Femur (tissue), 1 donor: ENCODE measurements at regions not wholly inside any gene's neighbourhood (a gene's known extent, or its start where the extent isn't known, plus 50 kb on each side); places are given as distances from the start of the nearest gene placed in this dataset.

ENCODE experiments used
- DNase-seq: peaks from one replicate; pipeline ENCODE4 v3.0.0-alpha.2; 2017

DNA sequence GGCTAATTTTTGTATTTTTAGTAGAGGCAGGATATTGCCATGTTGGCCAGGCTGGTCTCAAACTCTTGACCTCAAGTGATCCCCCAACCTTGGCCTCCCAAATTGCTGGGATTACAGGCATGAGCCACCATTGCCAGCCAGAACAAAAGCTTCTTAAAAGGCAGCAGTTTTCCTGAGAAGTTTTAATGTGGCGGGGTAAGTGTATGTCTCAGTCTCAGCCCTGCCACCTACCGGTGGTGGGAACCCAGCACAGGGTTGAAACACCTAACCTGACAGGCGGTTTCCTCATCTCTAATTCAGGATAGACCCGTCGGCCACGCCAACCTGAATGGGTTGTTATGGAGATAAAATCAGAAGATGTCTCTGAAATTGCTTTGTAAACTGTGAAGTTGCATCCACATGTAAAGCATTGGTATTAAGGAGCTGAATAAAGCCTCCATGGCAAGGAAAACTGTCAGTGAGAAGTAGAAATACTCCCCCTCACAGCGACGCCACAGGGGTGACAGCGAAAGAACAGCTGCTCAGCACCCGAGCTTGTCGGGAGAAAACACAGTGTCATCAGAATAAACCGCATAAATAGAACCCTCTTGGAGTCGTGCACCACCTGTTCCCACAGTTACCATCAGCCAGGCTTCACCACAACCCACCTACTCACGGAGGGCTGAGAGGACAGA, 165.9 kb upstream of the NCAM1 start:
- DNase-seq, result no peak

DNA sequence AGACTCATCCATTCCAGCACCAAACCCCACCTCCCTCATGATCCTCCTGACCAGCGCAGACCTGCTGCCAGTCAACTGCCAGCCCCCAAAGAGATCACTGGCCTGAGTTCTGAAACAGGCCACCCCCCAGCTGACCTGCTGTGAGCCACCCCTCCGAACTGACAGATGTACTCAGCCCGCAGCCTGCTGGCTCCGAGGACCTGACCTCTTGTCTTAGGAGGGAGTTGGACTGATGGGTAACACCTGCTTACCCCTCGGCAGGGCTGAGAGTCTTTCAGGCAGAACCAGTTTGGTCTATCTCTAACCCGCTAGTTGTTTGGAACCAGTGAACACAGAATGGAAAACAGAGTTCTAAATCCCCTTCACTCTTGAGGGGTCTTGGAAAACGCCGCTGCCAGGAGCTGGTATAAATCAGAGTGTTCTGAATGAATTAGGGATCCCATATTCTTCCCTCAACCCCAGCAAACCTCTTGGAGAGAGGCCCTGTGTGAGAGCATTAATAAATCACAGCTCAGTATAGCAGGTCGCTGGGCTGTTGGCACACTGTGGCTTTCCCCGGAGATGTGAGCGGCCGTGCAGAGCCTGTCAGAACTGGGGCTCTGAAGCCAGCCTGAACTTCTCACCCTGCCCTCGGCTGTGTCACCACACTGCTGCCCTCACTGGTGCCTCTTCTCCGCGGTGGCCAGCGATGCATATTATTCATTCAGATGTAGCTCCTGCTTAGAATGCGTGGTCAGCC, 165.1 kb upstream of the NCAM1 start:
- peak; percentile 56 for DNase-seq

DNA sequence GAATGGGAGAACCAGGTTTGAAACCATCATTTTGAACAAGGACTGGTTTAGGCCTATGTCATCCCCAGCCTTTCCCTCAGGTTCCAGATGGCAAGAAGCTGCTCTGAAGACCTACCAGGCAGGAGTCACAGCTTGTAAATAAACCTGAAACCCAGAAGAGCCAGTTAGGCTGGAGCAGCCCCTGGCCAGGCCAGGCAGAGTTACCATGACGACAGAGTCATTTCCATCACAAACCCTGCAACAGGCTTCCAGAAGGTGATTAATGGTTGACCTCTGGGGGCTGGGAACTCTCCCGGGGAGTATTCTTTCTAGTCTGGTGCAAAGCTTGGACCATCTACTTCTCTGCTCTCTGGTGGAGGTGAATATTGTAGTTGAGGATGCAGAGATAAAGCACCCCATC, 164.1 kb upstream of the NCAM1 start:
- DNase-seq, result no peak

DNA sequence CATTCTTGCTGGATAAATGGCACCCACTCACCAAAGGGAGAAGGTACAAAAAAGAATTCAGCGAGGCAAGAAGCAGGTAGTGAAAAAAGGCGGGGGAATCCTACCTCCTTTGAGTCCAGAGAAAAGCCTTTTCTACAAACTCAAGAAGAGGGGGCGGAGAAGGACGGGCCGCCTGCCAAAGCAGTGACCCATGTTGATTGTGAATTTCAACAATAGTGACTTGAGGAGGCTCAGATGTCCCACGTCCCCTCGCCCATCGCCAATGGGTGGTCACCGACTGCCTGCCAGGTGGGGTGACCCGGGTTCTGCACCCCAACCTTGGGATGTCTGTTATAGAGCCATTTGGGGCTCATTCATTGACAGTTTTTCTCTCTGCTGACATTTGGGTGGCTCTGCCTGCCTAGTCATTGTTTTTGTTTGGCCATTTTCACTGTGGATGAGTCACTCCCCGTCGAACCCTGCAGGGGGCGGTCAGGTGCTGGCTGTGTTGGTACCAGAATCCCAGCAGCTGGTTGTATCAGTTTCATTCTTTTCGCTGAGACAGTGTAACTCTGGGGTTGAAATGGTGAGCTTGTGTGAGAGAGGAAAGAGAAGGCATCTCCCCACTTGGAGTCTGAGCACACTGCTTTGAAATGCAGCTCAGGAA, 163.4 kb upstream of the NCAM1 start:
- no peak for DNase-seq

DNA sequence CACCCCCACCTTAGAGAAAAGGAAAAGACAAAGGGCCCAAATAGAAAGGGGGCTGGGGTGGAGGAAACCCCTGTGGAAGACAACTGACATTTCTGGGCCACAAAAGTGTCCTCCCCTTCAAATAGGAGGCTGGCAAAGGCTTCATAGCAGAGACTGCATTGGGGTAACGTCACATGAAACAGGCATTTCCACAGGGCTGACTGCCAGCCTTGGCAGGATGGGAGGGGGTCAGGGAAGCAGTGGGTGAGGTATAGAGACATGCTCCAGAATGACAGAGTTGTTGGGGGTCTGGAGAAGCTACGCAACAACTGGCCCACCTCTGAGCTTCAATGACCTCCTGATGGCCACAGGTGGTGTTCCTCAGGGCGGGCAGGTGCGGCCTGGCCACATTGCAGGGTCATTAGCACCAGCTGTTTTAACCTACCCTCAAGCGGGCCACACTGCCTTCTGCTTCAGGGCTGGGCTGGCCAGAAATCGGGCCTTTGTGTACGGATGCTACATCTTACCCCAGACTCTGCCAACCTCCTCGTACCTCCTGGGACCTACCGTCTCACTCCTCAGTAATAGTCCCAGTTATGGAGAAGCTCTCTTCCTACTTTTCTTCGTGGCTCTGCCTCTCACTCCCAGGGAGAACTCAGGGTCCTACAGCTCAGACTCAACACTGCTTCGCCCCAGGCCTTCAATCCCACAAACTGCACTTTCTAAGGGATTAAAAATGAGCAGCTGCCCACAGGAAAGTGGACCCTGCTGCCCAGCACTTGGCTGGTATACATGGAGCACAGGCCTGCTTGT, 160.0 kb upstream of the NCAM1 start:
- peak; percentile 37 for DNase-seq

DNA sequence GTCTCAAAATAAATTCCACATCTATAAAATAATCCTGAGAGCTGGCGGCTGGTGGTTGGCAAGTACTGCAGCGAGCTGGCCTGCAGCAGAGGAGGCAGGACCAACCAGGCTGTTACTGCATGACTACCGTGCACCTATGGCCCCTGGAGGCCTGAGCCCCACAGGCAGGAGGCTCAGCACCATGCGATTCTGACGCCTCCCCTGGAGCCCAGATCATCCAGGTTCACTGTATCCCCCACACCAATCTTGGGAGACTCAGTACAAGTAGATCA, 159.5 kb upstream of the NCAM1 start:
- no peak for DNase-seq

DNA sequence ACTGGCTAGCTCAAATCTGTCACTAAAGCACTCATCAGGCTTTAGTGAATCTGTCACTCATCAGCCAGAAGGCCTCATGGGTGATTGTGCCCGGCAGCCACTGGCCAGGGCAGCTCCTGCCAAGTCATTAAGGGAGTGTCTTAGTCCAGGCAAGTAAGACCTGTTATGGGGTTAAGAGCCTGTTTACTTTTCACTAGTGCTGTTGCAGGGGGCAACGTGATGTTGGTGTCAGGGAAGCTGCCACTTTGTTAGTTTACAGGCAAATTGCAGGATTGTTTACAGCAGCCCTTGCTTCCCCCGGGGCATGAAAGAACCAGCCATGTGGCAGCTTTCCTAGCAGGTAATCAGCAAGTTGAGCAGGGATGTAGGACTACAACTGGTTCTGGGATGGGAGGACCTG, 155.6 kb upstream of the NCAM1 start:
- DNase-seq, result no peak

DNA sequence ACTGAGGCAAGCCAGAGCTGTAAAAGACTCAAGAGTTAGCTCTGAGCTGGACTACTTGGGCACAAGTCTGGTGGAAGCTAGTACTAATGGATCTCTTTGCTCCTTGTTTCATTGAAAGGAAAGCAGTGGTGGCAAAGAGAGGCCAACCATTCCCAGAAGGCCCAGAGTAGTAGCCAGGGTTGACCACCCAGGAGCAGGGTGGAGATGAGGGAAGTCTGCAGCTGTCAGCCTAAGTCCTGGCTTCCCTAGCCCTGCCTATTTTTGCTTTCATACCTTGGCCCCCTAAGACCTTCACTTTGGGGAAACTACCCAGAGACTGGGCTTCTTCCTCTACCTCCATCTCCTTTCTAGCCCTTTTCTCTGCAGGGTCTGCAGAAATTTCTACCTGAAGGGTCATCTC, 155.0 kb upstream of the NCAM1 start:
- DNase-seq, result no peak

DNA sequence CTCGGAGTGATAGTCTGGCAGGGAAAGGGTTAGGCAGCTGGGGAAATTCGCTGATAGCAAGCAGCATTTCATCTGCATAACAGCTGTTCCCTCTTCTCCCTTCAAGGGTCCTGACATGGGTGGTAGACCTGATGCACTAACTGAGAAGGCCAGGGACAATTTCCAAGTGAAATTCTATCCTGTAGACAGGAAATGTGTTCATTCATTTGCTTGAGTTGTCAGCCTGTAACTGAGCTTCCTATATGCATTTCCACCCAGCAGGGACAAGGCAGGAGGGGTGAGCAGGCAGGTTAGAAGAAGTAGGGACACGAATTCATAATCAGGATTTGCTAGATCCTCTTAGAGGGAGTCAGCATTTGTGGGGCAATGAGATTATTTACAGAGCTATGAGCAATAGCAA, 154.3 kb upstream of the NCAM1 start:
- no peak for DNase-seq

DNA sequence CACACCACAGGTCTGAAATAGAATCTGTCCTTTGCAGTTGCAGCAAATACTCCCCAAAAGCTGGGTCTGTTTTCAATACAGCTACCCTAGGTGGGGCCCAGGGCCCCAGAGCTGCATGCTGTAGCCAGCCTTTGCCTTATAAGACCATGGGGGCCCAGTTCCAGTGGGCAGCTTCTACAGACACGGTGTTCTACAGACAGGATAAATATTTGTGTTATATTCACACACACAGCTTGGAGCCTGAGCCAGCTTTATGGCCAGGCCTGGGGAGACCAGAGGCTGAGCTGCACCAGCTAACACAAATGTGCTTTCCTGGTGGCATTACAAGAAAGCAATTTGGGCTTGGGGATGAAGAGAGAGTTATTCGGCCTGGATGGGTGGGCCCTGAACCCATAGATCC, 151.8 kb upstream of the NCAM1 start:
- DNase-seq, result no peak

DNA sequence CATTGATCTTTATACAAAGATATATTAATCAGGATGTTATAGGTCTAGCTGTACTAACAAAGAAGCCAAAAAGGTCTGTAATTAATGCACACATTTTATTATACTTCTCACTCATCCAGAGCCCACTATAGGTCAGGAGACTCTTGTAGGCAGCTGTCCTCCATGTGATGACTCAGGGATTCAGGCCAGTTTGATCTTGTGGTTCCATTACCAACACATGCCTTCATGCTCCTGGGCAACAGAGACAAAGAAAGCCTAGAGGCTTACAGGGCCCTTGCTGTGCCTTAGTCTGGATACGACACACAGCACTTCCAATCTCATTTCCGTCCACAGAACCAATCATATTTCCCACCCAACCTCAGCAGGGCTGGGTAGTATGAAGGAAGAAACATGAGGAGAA, 150.3 kb upstream of the NCAM1 start:
- DNase-seq, result no peak

DNA sequence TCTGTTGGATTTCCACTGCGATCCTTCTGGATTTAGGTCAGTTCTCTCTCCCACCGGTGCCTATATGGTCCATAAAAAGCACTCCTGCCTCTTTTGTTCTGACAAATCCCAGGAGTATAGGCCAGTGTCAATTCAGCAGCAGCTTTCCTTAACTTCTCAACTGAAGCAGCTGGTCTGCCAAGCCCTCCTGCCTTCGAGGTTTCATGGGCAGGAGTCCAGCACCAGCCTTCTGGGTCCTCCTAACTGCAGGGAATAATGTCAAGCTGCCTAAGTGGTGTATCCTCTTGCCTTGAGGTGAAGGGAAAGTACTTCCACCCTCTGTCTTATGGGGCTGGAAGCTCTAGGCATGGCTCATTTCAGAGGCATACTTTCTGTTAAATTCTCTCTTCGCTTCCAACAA, 149.4 kb upstream of the NCAM1 start:
- DNase-seq, result no peak

DNA sequence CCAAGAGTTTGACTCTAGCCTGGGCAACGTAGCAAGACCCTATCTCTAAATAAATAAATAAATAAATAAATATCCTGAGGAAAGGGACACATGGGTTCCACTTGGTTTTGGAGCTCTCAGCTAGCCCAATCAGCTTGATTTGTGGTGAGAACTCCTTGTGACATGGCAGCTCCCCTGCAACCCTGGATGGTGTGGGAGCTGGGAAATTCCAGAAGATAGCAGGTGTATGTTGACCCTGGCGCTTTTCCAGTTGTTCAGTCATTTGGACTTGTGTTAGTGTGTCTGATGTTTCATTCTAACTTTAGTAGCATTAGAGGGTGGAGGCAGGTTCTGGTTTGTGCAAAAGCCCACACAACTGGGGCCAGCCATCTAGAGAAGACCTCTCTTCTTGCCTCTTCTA, 148.5 kb upstream of the NCAM1 start:
- DNase-seq, result no peak

DNA sequence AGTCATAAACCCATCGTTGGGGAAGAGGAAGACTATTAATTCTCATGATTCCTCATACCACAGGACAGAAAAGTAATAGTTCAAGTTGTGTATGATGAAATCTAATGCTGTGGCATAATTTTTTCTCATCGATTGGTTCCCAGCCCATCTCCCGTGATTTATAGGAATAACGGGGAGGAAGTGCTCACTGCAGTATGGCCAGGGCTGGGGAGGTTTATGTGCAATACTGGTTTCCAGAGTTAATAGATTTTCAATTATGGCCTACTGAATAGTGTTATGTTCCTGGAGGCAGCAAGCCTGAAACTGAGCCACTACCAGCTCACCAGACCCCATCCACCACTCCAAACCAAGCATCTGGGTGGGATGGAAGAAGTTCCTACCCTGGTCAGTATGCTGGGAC, 147.1 kb upstream of the NCAM1 start:
- no peak for DNase-seq

DNA sequence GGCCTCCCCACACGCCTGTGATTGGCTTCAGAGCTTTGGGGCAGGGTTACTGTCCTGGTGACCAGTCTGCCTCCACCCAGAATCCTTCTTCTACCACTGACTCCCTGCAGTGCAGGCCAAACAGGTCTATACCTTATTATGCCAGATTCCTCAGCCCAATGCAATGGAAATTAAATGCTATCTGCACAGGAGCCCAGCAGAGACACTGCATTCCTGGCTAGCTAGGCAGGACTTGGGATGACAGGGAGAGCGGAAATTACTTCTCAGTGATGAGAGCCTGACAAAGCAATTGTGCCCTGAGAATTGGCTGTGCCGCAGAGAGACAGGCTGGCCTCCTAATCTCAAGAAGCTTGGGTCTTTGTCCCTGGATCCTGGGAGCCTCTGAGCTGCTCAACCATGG, 143.8 kb upstream of the NCAM1 start:
- no peak for DNase-seq

DNA sequence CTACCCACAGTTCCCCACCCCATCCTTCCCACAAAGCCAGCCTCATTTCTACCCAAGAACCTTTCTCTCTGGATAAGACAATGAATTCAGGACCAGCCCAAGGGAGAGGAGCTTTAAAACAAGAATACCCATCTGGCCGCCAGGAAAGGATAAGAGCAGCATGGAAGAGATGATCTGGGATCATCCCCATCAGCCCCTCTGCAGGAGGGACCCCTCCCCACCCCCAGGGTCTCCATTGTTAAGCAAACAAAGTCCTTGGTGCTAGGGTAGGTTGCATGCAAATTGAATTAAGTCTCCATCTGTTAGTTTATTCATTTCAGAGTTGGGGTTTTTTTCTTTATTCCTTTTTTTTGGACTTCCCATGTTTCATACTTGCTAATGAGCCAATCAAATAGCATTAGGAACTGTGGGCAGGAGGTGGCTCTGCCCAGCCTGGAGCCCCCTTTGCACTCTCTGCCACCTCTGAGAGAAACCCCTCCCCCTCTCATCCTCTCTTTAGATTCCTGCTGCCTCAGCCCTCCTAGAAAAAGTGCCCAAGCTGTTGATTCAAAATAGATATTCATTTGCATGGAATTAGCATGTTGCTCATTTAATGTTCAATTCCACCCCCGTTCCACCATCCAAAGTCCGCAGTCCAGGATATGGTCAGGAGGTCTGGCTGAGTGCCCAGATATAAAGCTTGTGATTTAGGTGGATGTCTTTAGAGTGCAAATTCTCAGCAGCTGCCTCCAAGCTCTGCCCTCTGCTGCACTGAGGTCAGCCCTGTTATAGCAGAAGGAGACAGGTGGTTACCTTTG, 138.5 kb upstream of the NCAM1 start:
- no peak for DNase-seq

DNA sequence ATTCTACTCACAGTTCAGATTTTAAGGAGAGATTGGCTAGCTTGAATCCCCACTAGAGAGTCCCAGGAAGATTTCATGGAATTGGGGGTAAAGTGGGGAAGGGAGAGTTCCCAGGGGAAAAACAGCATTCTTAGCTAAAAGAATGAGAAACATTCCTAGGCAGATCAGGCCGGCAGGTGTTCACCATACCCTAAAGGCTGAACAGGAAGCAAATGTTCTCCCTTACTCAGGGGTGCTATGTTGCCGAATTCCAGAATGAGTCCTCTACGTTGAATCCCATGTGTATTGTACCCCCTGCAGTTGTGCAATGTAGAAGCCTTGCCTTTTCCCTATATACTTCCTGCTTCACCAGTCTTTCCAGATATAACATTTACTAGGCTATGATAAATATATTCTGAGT, 135.2 kb upstream of the NCAM1 start:
- no peak for DNase-seq

DNA sequence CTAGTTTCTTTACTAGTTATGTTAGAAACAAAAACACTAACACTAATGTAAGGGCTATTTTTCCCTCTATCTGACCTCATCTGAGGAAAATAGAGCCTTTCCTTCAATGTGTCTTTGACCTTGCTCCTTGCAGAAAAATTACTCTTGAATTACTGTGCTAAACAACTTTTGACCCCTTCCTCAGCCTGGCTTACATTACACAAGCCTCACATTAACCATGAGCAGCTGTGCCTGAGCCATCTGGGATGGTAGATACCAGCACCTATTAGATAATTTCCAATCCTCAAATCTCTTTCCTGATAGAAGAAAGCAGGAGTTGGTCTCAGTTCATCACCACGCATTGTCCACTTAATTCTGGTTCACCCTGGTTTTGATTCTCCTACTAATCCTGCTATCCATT, 134.4 kb upstream of the NCAM1 start:
- no peak for DNase-seq

DNA sequence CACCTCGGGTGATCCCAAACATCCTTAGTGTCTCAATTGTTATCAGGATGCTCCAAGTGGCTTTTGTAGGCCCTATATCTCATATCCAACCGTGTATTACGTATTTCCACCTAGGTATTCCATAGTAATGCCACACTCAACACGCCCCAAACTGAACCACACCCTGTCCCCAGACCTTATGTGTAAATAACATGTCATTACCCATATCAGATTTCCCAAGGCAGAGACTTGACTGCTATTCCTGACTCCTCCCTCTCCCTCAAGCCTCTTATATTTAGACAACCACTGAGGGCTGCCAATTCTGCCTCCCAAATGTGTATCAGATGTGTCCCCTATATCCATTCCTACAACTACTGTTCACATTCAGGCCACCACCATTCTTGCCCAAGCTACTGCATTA, 132.8 kb upstream of the NCAM1 start:
- no peak for DNase-seq

DNA sequence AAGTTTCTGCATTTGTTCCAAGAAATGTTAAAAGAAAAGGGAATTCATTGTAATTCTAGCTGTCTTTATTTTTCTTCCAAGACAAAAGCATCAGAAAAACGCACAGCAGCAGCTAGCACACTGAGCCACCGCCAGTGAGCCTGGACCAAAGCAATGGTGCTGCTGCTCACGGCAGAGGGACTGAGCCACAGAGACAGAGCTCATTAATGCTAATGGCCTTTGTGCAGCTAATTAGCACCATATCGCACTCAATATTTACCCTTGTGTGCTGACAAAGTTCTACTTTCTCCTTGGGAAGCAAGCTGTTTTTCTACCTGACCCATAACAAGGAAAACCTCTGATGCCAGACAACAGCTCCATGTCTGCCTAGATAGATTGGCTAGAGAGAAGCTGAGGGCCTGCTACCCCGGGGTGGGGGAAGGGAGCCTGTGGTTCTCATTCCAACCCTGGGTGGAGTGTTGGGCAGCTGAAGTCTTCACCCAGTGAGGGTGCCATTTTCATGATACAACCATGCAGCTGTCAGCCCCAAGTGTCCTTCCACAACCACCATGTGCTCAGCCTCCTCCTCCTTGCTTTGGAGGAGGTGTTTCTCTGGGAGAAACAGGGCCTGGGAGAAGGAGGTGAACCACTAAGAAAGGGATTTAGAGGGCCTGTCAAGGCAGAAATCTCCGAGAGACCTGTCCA, 131.1 kb upstream of the NCAM1 start:
- DNase-seq, result no peak

DNA sequence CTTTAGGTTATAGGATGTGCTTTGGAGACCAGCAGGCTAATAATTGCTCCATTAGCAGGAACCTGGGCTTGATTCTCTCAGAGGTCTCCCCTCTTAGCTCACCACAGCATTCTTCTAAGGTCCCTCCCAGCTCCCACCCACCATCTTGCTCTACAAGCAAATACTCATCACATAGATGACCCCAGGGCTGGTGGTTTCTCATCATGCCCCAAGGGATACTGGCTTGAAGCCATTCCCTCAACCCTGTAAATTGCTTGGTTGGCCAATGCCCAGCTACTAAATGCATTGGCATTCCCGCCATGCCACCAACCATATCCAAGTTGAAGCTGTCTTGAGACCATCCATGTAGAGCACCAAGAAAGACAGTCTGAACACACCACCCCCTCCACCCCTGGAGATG, 130.2 kb upstream of the NCAM1 start:
- no peak for DNase-seq

DNA sequence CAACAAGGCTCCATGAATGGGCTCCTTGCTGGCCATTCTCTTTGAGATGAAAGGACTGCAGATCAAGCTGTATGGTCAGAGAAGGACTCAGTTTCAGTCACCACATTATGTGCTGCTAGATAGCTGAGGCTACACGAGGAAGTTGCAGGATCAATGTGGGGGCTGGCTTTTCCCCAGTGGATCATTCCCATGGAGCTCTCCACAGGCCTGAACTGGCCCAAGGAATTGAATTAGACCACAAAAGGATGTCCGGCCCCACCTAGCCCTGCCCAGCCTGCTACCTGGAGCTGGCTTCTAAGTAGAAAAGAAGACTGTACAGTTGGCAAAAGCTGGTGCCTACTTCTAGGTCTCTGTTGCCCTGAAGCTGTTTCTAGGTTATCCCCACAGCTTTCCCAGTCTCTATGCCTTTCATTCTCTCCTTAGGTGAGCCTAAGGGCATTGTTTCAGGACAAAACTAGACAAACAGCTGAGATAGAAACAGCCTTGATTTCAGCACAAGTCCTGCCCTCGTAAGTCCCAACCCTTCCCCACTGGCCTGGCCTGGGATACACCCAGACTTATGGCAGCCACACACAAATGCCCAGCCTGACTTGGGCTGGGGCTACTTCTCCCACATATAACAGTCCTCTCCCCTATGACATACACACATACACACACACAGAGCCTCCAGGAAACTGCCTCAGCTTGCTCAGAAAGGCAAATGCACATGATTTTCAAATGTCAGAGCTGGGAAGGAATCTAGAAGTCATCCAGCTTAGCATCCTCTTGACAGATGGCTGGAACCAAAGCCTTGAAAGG, 129.1 kb upstream of the NCAM1 start:
- DNase-seq, result no peak
